GM23248 (cell line): ENCODE measurements at regions not wholly inside any gene's neighbourhood (a gene's known extent, or its start where the extent isn't known, plus 50 kb on each side); places are given as distances from the start of the nearest gene placed in this dataset.

ENCODE experiments used
- EZH2 ChIP-seq: fragments of 200-600 bp; sonication (generic); IDR thresholded peaks from 2 replicates; pipeline ENCODE4 v1.6.1; 2018; ENCODE audit warnings: antibody characterized with exemption, mild to moderate bottlenecking; ENCODE audit not compliant: insufficient read depth, poor library complexity, severe bottlenecking
- EZH2phosphoT487 ChIP-seq: fragments of 200-600 bp; sonication (generic); IDR thresholded peaks from 2 replicates; pipeline ENCODE4 v1.6.1; 2018; ENCODE audit warnings: antibody characterized with exemption, moderate library complexity, mild to moderate bottlenecking, low read depth; ENCODE audit not compliant: insufficient read depth

GRCh38 chr11:27279460-27279859 is 83.6 kb downstream of the CCDC34 start:
- TF ChIP-seq EZH2 (no peak), EZH2phosphoT487 (no peak)
